ENCODE measurements at regions not wholly inside any gene's neighbourhood (a gene's known extent, or its start where the extent isn't known, plus 50 kb on each side); places are given as distances from the start of the nearest gene placed in this dataset.

DNA sequence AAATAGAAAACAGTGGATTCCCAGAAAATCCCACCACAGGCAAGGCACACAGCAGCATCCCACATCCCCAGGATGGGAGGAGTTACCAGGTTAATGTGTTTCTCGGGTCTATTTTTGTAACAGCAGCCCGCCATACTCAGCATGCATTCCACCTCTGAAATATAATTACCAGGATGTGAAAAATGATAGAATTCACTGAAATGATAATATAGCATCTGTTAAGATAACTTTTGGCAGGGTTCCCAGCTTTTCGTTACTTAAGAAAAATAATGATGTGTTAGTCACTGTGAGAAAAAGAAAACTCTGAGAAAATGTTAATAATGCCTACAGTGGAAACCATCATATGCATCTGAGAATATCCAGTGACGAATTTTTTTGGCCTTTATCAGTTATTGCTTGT is 87.1 kb downstream of the VCX2 start:
- WGBS, 2 donors = 43 to 55% methylated on average over 4 of the region's 4 CpGs
- intact Hi-C loops (cut with DNase I) = no loop called here
- H3K9me3 ChIP-seq = no peaks in the 10 kb centered on the region
- H3K4me1 ChIP-seq = no peaks in the 10 kb centered on the region
- no peaks in the 10 kb centered on the region for H3K36me3 ChIP-seq
- no peak for TF ChIP-seq POLR2AphosphoS5 (IDR thresholded peaks at IDR 0.05)
- TF ChIP-seq POLR2A (IDR thresholded peaks at IDR 0.05) = no peak
- TF ChIP-seq, protein P1, sequence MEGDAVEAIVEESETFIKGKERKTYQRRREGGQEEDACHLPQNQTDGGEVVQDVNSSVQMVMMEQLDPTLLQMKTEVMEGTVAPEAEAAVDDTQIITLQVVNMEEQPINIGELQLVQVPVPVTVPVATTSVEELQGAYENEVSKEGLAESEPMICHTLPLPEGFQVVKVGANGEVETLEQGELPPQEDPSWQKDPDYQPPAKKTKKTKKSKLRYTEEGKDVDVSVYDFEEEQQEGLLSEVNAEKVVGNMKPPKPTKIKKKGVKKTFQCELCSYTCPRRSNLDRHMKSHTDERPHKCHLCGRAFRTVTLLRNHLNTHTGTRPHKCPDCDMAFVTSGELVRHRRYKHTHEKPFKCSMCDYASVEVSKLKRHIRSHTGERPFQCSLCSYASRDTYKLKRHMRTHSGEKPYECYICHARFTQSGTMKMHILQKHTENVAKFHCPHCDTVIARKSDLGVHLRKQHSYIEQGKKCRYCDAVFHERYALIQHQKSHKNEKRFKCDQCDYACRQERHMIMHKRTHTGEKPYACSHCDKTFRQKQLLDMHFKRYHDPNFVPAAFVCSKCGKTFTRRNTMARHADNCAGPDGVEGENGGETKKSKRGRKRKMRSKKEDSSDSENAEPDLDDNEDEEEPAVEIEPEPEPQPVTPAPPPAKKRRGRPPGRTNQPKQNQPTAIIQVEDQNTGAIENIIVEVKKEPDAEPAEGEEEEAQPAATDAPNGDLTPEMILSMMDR (IDR thresholded peaks at IDR 0.05) = no peak
- no peak for TF ChIP-seq EP300 (IDR thresholded peaks at IDR 0.05)
- no peaks in the 10 kb centered on the region for H3K27me3 ChIP-seq
- peak overlapping the region in 1 of 4 donors; percentile 40 for H3K27ac ChIP-seq
- no peak overlapping the region for H3K4me3 ChIP-seq
- DNase-seq = no peak

DNA sequence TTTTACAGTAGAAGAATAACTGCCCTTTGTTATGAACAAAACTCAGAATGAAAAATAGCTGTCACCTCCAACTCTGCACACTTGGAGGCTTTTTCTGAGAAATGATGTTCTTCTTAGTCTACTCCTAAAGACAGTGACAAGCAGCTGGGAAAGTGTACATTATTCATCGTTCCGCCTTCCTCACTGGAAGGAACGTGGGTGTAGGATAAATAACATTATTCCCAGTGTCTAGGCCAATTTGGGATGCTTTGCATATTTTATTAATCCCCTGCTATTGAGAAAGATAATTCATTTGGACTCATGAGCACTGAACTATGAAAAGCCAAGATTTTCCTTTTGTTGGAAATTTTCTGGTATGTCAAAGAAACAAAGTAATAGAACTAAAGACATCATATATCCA is 87.8 kb downstream of the VCX2 start:
- no peak for TF ChIP-seq POLR2A (IDR thresholded peaks at IDR 0.05)
- TF ChIP-seq, protein P1 (IDR thresholded peaks at IDR 0.05) = no peak
- no peak for TF ChIP-seq EP300 (IDR thresholded peaks at IDR 0.05)
- no peak for TF ChIP-seq POLR2AphosphoS5 (IDR thresholded peaks at IDR 0.05)
- H3K4me3 ChIP-seq = no peak overlapping the region
- no peaks in the 10 kb centered on the region for H3K4me1 ChIP-seq
- intact Hi-C loops (cut with DNase I) = no loop called here
- 64 to 80% methylated on average over 3 of the region's 3 CpGs for WGBS, 2 donors
- H3K27ac ChIP-seq = peak overlapping the region in 1 of 4 donors; percentile 40
- no peak for DNase-seq
- H3K9me3 ChIP-seq = no peaks in the 10 kb centered on the region
- H3K36me3 ChIP-seq = no peaks in the 10 kb centered on the region
- H3K27me3 ChIP-seq = no peaks in the 10 kb centered on the region

DNA sequence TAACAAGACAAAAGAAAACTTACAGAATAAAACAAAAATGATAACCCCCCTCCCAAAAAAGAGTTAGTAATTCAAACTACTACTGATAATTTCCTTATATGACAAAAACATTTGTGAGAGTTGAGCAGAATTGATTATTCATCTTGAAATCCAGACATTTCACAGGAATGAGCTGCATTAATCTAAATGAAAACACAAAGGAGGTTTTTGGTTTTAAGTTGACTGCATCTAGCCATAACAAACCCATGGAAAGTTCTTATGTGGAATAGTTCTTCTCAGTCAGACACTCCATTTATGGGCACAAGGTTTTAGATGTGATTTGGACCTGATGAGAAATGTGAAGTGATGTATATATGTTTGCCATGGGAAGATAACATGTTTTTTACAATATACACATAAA is 95.4 kb downstream of the VCX2 start:
- Histone ChIP-seq H3K27ac (no peak overlapping the region), H3K9me3 (no peaks in the 10 kb centered on the region), H3K4me3 (no peak overlapping the region), H3K27me3 (no peaks in the 10 kb centered on the region), H3K36me3 (no peaks in the 10 kb centered on the region), H3K4me1 (no peaks in the 10 kb centered on the region)
- intact Hi-C loops (cut with DNase I) = no loop called here
- TF ChIP-seq POLR2AphosphoS5 (IDR thresholded peaks at IDR 0.05) (no peak), EP300 (IDR thresholded peaks at IDR 0.05) (no peak), POLR2A (IDR thresholded peaks at IDR 0.05) (no peak)
- TF ChIP-seq, protein P1 (IDR thresholded peaks at IDR 0.05) = no peak
- no peak for DNase-seq

DNA sequence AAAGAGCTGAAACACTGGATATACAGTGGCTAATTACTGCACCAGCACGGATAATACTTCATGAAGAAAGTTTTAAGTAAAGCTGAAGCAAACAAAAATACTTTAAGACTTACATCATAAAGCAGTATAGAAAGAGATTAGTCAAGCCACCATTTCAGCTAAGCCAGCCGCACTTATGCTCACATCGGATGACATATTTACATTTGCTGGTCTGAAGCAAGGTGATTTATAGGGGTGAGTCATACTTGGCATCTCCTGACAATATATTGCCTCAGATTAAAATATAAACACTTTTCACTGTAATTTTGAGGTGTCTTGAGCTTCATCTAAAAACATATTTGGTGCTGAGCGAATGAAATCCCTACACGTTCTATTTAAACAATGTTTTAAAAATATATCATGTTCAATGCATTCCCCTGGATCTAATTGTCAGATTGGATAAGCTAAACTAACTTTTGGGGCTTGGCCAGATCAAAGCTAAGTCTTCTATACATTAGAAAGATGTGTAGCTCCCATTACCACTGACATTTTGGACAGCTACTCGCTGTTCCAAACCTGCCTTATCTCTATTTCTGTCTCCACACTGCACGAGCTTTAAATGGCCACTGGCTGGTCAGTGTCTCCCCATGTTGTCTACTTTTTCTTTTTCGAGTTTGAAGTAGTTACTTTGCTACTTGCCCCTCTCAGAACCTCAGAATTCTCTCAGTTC is 103.2 kb downstream of the VCX2 start:
- intact Hi-C loops (cut with DNase I) = no loop called here
- H3K27ac ChIP-seq = no peak overlapping the region
- peaks cover 0 to 9% (median 0%) of the 10 kb centered on the region in 4 donors for H3K4me1 ChIP-seq
- no peak overlapping the region for H3K4me3 ChIP-seq
- H3K36me3 ChIP-seq = no peaks in the 10 kb centered on the region
- TF ChIP-seq POLR2A (IDR thresholded peaks at IDR 0.05) = no peak
- TF ChIP-seq EP300 (IDR thresholded peaks at IDR 0.05) = peak in 1 of 4 donors; percentile 58
- TF ChIP-seq, protein P1 (IDR thresholded peaks at IDR 0.05) = no peak
- peak; percentile 28 to 69 (median 52) for TF ChIP-seq POLR2AphosphoS5 (IDR thresholded peaks at IDR 0.05)
- 35 to 67% methylated on average over 8 of the region's 8 CpGs for whole genome bisulfite sequencing, 2 donors
- H3K9me3 ChIP-seq = no peaks in the 10 kb centered on the region
- H3K27me3 ChIP-seq = no peaks in the 10 kb centered on the region
- DNase-seq = no peak

DNA sequence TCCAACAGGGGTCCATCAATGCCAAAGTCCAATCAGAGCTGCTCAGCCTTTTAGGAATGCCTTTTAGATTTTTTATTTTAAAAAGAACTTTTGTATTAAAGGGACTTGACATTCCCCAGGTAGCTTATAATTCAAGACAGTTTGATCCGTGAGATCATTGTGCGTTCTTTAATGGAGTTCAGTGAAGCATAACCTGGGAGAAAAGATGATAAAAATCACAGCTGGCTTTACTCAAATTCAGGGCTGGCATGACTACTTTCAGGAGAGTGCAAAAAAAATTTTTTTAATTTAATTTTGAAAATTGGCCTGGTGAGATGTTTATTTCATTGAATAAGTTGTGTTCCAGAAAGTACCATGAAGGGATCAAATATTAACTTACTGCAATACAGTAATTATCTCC is 118.2 kb downstream of the VCX2 start:
- Histone ChIP-seq H3K36me3 (no peaks in the 10 kb centered on the region), H3K9me3 (no peaks in the 10 kb centered on the region), H3K27me3 (no peaks in the 10 kb centered on the region), H3K27ac (no peak overlapping the region), H3K4me1 (peaks cover 0 to 9% (median 4%) of the 10 kb centered on the region in 4 donors), H3K4me3 (no peak overlapping the region)
- WGBS, 2 donors = 71 to 96% methylated on average over 2 of the region's 2 CpGs
- no peak for TF ChIP-seq EP300 (IDR thresholded peaks at IDR 0.05)
- TF ChIP-seq POLR2A (IDR thresholded peaks at IDR 0.05) = no peak
- no peak for TF ChIP-seq POLR2AphosphoS5 (IDR thresholded peaks at IDR 0.05)
- TF ChIP-seq, protein P1 (IDR thresholded peaks at IDR 0.05) = no peak
- no peak for DNase-seq
- intact Hi-C loops (cut with DNase I) = no loop called here
